ENCODE measurements at regions not wholly inside any gene's neighbourhood (a gene's known extent, or its start where the extent isn't known, plus 50 kb on each side); places are given as distances from the start of the nearest gene placed in this dataset.
"Not testable (repeated sequence)": the region's sequence is repeated elsewhere in the genome, so short reads cannot be mapped to it uniquely, and the experiment has no call there.

DNA sequence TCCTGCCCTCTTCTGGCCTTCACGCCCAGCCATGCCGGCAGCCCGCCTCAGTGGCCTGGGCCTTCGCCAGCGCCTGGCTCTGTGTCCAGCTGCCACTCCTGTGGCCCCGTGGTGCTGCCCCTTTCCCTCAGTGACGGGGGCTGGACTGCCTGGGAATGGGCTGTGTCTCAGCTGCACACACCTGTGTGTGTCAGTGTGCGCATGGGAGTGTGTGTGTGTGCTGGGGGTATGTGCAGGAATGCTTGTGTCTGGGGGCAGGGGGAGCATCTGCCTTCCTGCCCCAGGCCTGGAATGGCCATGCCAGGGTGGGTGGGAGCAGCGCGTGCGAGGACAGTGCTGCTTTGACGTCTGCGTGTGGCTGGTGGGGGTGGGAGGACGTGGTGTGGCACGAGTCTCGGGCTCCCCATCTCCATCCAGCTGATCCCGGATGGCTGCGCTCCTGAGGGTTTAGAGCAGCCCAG is 224.9 kb downstream of the TMEM121 start:
- not testable (repeated sequence) for TF ChIP-seq EZH2 (IDR thresholded peaks at IDR 0.05); POLR2AphosphoS5 (IDR thresholded peaks at IDR 0.05; ENCODE audit: borderline replicate concordance, low read depth, low read length)

Measured in SK-N-MC (cell line).